Left colon (tissue), 2 donors: ENCODE measurements at regions not wholly inside any gene's neighbourhood (a gene's known extent, or its start where the extent isn't known, plus 50 kb on each side); places are given as distances from the start of the nearest gene placed in this dataset.

Experiments used
- ATAC-seq: fragments of 200-7000 bp; cut with Tn5 transposase; one replicate; pipeline ENCODE4 v1.9.1; 2020; ENCODE audit warnings: mild to moderate bottlenecking, moderate library complexity
- DNase-seq, 2 donors: peaks; one replicate each; pipeline ENCODE4 v3.0.0-alpha.2; 2020
- intact Hi-C, 2 donors: fragments of 100-400 bp; cut with DNase I in 1 of 2; cut with micrococcal nuclease in 1 of 2; formaldehyde crosslinking; loops; one replicate each; pipeline versions ENCODE4 v1.11.2 to v1.14.0; 2022; cut with DNase I, micrococcal nuclease
- donor health status: DM: no; HTN: no; CAD: no.
- donor health status: DM: yes; HTN: yes; CAD: no.

DNA sequence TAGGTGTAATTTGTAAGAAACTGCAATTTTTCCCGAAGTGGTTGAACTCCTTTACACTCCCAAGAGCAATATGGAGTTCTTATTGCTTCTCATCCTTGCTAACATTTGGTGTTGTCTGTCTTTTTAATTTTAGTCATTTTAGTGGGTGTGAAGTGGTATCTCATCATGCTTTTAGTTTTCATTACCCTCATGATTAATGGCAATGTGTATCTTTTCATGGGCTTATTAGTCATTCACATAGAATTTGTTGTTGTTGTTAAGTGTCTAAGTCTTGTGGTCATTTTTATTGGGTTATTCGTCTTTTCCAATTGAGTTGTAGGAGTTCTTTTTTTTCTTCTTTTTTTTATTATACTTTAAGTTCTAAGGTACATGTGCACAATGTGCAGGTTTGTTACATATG lies 238.3 kb upstream of the SESN3 start:
- intact Hi-C loops: no loop called here
- DNase-seq: no peak
- ATAC-seq: no peak

DNA sequence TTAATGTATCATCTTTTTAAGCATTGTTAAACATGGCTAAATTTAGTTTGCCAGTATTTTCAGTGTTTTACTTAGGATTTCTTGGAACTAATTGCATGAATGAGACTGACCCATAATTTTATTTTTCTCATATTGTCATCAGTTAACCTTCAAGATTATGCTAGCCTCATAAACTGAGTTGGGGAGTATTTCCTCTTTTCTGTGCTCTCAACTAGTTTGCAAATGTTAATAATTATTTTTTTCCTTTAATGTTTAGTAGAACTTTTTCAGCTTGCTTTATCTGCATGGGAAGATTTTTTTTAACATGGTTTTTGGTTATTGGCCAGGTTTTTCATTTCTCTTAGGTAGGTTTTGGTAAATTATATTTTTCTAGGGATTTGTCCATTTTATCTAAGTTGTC lies 235.4 kb upstream of the SESN3 start:
- no peak for ATAC-seq
- intact Hi-C loops: no loop called here
- no peak for DNase-seq

DNA sequence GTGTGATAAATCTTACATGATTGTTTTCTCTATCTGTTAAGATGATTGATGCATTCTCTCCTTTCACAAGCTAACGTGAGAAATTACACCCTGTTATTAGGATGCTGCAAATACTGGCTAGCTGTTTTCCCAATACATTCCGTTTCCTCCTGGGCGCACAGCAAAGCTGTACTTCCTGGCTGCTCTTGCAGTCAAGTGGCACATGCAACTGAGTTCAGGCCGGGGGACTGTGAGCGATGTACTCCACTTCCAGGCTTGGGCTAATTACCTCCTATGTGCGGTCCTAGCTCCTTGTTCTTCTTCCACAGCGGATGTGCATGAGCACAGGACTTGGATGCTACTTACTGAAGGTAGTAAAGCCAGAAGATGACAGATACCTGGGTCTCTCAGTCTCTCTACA lies 234.9 kb upstream of the SESN3 start:
- DNase-seq: no peak
- ATAC-seq: no peak
- intact Hi-C loops: no loop called here

DNA sequence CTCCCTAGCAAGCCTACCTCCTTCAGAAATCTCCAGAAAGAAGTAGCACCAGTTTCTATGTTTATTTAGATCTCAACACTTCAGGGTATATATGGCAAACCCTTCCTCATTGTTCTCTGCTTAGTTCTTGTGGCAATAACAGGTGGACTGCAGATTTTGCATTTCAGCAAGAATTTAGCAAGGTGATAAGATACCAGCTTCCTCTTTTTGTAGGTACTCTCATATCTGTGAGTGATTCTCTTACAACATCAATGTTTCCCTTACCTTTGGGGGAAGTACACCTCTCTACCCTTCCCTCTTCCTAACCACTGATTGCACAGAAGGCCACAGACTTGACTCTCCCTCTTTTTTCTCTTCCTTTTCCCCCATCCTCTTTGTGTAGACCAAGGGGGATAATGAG lies 230.9 kb upstream of the SESN3 start:
- no peak for ATAC-seq

DNA sequence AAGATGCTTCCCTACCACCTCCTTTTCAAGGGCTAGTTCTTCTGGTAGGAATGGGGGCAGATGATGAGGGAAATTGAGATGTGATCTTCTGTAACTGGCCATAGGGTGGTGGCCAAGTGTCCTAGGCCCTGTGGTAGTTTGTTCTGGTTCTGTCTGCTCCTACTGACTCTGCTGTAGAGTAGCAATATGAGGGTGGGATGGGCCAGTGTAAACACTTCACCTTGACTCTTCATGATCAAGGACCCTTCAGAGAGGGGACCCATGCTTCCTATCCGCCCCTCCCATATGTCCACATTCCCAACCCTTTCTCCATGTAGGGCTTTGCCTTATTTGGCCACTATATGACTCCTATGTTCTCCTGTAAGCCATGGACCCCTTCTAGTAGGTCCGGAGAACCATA lies 230.3 kb upstream of the SESN3 start:
- ATAC-seq: no peak

More for the DNA sequence above, 230.9 kb upstream of the SESN3 start:
- DNase-seq: no peak
- intact Hi-C loops: no loop called here

DNA sequence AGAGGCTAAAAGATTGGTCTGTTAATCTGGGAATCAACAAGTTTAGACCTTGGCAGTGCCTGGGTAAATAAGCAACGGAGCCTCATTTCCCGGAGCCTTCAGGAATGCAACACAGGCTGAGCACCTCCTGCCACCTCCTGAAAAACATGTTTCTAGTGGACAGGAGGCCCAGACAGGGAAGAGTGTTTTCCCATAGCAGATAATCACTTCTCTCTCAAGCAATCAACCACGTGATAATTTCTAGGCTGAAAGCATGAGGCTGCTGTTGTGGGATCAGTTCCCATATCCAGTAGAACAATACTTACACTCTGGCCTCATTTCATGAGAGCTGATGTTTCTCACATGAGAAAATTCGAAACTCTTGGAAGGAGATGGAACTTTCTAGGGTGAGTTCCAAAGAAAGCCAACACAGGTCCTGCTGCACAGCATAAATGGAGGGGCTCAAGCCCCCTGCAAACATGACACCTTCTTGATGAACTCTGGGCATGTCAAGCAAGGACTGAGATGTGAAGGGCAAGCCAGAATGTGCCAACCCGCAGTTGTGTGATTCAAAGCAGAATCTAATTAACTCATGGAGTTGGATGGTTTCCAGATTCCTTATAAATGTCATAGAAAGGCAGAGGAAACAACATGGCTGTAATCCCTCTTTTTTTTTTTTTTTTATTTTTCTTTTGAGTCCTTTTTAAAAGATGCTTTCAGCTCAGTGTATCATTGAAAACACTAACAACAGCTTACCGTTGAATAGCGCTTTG lies 228.5 kb upstream of the SESN3 start:
- no peak for DNase-seq
- intact Hi-C loops: no loop called here
- ATAC-seq: no peak

More for the DNA sequence above, 230.3 kb upstream of the SESN3 start:
- intact Hi-C loops: no loop called here
- DNase-seq: no peak

DNA sequence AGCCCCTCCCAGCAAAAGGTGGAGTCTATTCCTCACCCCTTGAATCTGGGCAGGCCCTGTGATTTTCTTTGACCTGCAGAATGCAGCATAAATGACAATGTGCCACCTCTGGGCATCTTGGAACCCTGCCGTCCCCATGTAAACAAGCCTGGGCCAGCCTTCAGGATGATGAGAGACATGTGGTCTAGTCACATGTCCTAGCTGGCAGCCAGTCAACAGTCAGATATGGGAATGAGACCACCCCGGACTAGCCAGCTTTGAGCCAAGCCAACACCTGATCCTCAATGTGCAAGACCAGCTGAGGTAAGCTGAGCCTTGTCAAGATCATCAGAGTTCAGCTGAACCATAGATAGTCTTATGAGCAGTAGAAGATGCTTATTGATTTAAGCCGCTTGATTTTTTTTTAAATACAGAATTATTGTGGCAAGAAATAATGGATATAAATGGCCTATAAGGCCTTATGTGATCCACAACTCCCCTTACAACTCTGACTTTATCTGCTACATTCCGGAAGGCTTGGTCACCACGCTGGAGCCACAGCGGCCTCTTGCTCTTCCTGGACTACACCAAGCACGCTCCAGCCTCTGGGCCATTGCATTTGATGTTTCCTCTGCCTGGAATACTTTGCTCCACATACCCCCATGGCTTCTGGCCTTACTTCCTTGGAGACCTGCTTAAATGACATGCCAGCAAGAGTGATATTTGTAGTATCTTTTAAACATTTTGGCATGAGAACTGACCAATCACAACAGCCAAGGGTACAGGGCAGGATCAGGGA lies 225.9 kb upstream of the SESN3 start:
- ATAC-seq (no peak), DNase-seq (no peak)
- intact Hi-C loops: no loop called here

DNA sequence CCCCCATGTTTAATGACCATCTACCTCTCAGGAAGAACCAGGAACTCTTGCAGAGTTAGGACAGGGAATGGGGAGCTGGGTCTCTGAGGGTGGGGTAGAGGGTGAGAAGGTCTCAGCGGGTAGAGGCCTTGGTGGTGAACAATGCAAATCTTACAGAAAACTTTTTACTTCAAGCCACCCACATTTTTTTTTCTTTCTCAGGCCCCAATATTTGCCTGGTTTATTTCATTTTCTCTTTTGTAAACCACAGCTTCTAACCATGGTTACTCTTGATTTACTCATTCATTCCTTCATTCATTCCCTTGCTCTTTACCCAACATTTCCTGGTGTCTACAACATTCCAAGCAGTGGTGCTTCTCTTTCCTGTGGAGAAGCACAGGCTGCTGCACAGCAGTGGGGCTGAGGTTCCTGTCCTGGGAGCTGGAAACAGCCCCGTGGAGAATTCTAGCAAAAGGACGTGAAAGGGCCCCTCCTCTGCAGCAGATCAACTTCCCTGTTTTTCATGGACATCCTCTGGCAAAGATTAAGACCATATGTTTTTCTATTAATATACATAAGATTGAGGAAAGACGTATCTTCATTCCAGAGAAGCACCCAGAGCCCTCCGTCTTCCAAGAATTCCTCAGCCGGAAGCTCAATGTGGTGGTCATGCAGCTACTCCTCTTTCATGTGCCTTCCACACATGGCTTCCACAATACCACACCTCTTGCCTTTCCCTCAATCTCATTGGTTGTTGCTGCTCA lies 224.4 kb upstream of the SESN3 start:
- DNase-seq: no peak
- intact Hi-C loops: no loop called here
- ATAC-seq: no peak

DNA sequence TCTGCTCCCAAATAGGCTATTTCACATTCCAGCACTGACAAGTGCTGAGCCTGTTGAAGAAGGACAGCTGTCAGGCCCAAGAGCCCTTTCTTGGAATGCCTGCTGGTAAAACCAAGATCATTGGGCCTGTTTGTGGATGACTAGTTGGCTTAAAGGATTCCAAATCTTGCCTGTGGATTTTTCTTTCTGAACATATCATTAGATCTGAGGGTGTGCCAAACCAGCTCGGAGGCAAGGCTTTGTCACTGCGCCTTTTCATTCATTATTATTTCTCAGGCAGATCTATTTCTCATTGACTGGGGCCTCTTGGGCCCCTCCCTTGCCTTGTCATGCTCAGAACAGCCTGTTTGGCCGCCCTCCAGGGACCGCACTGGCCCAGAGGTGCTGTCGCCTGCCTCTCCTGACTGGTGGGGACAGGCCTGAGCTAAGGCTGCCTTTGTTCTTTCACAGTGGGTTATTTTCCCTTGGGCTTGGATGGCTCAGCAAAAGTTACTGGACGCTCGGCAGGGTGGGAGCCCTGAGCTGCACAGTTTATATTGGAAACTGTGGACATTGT lies 222.7 kb upstream of the SESN3 start:
- ATAC-seq: no peak
- no peak for DNase-seq
- intact Hi-C loops: no loop called here

DNA sequence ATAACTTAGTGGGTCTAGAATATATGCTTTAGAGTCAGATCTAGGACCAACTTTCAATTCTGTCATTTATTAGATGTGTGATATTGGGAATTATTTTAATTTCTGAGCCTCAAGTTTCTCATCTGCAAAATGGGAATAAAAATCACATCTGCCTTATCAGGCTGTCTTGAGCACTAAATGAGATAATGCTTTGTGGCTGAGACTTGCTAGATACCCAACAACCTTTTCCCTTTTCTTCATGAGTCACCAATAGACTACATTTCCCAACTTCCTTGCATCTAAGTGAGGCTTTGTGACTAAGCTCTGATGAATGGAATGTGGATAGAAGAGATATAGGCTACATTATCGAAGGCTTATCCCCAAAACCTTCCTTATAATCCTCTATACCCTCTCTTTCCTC lies 220.7 kb upstream of the SESN3 start:
- intact Hi-C loops: no loop called here
- ATAC-seq (no peak), DNase-seq (no peak)

DNA sequence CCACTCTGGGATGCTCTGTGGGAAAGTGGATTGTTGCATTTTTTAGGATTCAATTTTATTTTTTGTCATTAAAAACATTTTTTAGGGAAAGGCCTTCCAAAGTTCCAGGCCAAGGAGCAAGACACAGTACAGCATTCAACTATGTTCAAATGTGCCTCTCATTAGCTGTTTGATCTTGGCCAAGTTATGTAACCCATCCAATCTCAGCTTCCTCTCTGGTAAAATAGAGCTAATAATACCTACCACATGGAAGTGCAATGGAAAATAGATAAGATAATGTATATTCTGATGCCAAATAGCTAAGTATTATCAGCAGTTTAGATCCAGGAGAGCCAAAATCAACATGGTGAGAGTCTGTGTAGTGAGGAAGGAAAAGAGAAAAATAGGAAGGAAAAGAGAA lies 220.3 kb upstream of the SESN3 start:
- intact Hi-C loops: no loop called here
- DNase-seq (no peak), ATAC-seq (no peak)

DNA sequence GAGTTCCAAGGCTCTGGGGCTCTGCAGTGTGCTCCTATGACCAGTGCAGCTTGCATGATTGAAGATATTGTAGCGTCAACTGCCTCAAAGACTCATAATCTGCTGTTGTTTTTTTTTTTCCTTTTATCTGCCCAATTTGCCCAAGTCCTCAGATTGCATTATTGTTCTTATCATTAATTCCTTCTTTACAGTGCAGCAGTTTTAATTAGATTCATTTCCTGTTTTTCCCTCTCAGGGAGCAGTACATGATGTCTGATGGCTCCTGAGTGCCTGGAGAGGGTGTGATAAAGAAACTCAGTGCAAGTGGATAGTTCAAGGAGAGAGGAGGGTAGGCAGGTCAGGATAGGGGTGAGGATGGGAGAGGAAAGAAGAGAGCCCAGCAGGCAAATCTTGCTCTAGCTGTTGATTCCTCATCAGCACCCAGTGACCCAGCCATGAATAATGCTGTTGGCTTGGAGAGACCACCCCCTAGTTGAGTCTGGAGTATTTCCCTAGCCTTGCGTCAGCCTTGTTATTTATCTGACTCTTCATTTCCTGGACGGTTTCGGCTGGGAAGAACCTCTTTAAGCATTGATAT lies 219.6 kb upstream of the SESN3 start:
- ATAC-seq: no peak
- intact Hi-C loops: no loop called here
- DNase-seq: no peak

DNA sequence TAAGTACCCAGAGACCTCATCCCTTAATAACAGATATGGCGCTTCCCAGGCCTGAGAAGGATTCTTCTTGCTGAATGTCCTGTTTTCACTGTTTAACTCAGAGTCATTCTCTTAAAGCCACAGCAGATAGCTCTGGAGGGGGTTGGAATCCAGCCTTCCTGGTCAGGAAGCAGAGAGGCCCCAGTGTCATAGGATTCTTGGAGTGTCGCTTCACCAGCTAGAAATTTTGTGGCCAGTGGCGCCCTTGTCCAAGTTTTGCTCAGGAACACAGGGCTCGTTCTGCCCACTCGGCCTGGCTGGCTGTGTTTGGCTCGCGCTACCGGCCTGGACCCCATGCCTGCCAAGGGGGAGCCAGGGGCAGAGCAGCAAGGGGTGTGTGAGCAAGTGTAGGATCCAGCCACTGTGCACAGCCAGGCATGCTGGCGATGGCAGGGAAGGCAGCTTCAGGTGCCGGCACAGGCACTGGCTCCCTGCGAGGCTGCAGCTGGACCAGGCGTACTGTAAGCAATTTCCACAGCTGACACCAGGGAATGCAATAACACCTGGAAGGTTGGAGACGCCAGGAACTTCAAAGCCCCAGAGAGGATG lies 214.8 kb upstream of the SESN3 start:
- ATAC-seq (no peak), DNase-seq (no peak)
- intact Hi-C loops: no loop called here

DNA sequence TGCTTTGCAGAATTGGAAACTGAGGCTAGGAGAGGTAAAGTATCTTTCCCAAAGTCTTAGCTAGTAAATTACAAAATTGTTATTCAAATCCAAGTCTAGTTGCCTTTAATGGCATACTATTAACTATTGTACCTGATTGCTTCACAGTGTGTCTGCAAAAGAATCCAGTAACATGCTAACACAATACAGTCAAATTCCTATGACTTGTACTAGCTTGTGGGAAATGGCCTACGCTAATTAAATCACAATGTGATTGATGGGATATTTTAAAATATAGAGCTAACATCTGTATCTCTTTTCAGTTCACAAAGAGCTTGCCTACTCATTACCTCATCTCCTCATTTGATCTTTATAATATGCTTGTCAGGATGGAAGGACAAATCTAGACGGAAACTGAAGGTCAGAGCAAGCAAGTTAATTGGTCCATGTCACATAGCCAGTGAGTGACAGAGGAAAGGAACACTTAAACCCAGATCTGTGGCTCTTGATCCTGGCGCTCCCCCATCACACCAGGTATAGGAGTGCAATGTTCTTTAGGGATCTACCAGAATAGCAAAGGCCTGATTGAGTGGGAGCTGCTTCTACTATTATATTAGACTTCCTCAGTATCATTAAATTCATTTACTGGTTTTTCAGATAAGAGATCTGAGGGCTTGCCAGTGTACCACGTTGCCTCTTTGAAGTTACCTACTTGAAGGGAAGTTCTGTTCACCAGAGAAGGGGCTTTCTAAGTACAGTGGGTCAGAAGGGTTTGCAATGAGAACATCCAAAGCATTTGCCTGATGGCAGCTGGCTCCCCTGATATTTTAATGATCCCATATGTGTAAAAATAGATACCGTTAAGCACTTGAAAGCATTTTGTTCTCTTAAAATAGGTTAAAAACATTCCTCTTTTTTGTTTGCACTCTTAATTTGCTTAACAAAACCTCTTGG lies 213.6 kb upstream of the SESN3 start:
- ATAC-seq (no peak), DNase-seq (no peak)
- intact Hi-C loops: no loop called here

DNA sequence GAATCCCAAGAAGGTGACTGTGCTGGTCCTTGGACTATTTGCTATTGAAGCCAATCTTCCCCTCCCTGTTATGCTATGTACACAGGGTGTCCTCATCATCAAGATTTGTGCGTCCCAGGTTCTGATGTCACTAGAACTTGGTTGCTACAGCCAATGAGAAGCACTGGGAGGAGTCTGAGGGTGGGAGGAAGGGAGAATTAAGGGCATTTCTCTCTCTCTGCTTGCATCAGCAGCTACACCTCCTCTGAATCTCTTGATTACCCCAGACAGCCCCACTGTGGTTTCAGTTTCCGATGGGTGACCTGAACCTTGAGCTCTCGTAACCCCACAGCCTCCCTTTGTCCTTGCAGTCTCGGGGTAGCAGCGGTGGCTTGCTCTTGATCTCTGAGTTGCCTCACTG lies 212.4 kb upstream of the SESN3 start:
- ATAC-seq (no peak), DNase-seq (no peak)
- intact Hi-C loops: no loop called here

DNA sequence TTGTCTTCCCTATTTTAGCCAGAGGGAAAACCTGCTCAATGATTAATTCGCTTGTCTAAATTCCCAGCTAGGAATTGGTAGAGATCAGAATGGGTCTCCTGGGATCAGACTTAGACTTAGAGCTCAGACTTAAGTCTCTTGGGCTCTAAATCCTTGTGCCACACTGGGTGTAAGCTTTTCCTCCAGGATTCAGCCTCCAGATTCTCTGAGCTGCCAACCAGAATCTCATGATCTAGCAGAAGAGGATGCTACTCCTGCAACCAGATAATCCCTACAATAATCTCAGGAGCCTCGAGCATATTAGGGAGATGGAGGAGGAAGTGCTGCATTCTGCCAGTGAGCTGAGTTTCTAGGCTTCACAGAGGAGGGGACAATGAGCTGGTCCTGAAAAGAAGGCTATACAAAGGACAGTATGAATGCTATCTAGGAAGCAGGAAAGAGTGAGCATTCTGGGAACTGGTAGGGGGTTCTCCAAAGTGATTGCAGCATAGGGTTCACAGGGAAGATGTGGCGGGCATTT lies 211.6 kb upstream of the SESN3 start:
- no peak for DNase-seq
- intact Hi-C loops: no loop called here
- no peak for ATAC-seq

DNA sequence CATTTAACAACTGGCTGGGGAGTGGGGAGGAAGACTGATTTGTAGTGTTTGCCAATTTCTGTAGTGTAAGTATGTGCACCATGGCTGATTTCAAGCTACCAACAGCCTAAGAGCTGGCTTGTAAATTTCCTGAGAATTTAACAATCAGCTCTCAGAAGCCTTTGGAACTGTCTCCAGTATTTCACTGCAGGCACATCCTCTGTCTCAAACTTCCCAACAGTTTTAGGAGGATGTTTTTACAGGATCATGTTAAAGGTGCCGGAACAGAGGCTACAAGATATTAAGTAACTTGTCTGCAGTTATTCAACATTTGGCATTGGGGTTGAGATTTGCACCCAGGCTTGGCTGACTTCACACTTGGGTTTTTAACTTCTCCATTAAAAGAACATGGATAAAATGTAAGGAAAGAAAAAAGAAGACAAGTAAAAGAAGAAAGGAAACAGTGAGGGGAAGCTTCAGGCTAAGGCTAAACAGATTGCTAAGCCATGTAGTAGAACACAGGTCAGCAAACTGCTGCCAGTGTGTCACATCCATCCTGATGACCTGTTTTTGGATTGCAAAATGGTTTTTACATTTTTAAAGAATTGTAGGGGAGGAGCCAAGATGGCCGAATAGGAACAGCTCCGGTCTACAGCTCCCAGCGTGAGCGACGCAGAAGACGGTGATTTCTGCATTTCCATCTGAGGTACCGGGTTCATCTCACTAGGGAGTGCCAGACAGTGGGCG lies 204.8 kb upstream of the SESN3 start:
- DNase-seq (no peak), ATAC-seq (no peak)
- intact Hi-C loops: no loop called here
